PC-3 (cell line): ENCODE measurements at regions not wholly inside any gene's neighbourhood (a gene's known extent, or its start where the extent isn't known, plus 50 kb on each side); places are given as distances from the start of the nearest gene placed in this dataset.

Source experiments
- ATAC-seq: fragments of 200-7000 bp; cut with Tn5 transposase; 2 replicates; pipeline ENCODE4 v1.9.1; 2020; ENCODE audit warnings: mild to moderate bottlenecking, moderate library complexity
- BruUV-seq: library from RNA; stranded (reverse); fragments of 400-500 nt; replicated peaks from 2 replicates; lab custom pipeline; 2021; lab: Mats Ljungman, UMichigan
- CTCF ChIA-PET: fragments of 300-600 bp; sonication (Branson Sonifier 250); formaldehyde crosslinking; loops from one replicate; lab custom pipeline; 2022; ENCODE audit warnings: antibody characterized with exemption; lab: Charles Lee
- POLR2A ChIA-PET: fragments of 300-600 bp; sonication (Branson Sonifier 250); formaldehyde crosslinking; loops from one replicate; lab custom pipeline; 2022; ENCODE audit warnings: antibody characterized with exemption; ENCODE audit not compliant: unreplicated experiment; lab: Charles Lee
- DNase-seq: peaks from one replicate; pipeline ENCODE4 v3.0.0-alpha.2; 2015
- H2AFZ ChIP-seq: fragments of 300-600 bp; sonication (generic); 2 replicates; pipeline ENCODE4 v1.6.0; 2016; ENCODE audit warnings: antibody characterized with exemption, low read length
- H3F3A ChIP-seq: fragments of 300-600 bp; sonication (generic); one replicate; pipeline ENCODE4 v1.6.0; 2017; ENCODE audit warnings: antibody characterized with exemption, low read length, control low read depth, mild to moderate bottlenecking; ENCODE audit not compliant: unreplicated experiment
- H3K27ac ChIP-seq: fragments of 300-600 bp; sonication (generic); 2 replicates; pipeline ENCODE4 v1.5.1; 2016; ENCODE audit warnings: mild to moderate bottlenecking, low read length
- H3K27me3 ChIP-seq: fragments of 300-600 bp; sonication (generic); 2 replicates; pipeline ENCODE4 v1.6.1; 2016; ENCODE audit warnings: low read length, mixed read lengths
- H3K36me3 ChIP-seq: fragments of 300-600 bp; sonication (generic); 2 replicates; pipeline ENCODE4 v1.6.1; 2016; ENCODE audit warnings: low read depth, mixed run types, low read length, mixed read lengths
- H3K4me1 ChIP-seq: fragments of 300-600 bp; sonication (generic); 2 replicates; pipeline ENCODE4 v1.5.1; 2016; ENCODE audit warnings: low read length; ENCODE audit not compliant: insufficient read depth
- H3K4me2 ChIP-seq: fragments of 300-600 bp; sonication (generic); 2 replicates; pipeline ENCODE4 v1.6.0; 2016; ENCODE audit warnings: low read length
- H3K4me3 ChIP-seq: fragments of 300-600 bp; sonication (generic); 2 replicates; pipeline ENCODE4 v1.5.1; 2016; ENCODE audit warnings: mild to moderate bottlenecking, low read length, mixed read lengths
- H3K79me2 ChIP-seq: fragments of 300-600 bp; sonication (generic); 2 replicates; pipeline ENCODE4 v1.6.1; 2017; ENCODE audit warnings: low read length, mixed read lengths
- H3K9ac ChIP-seq: fragments of 300-600 bp; sonication (generic); 2 replicates; pipeline ENCODE4 v1.6.0; 2016; ENCODE audit warnings: mild to moderate bottlenecking, low read length
- H3K9me2 ChIP-seq: fragments of 300-600 bp; sonication (generic); replicated peaks from 2 replicates; pipeline ENCODE4 v1.6.1; 2016; ENCODE audit warnings: mixed run types, low read length, mixed read lengths
- H3K9me3 ChIP-seq: fragments of 300-600 bp; sonication (generic); 2 replicates; pipeline ENCODE4 v1.6.1; 2016; ENCODE audit warnings: low read length, mixed read lengths
- H4K20me1 ChIP-seq: fragments of 300-600 bp; sonication (generic); 2 replicates; pipeline ENCODE4 v1.6.1; 2016; ENCODE audit warnings: low read length, mixed read lengths
- EZH2 ChIP-seq: fragments of 300-600 bp; sonication (generic); IDR thresholded peaks from one replicate; pipeline ENCODE4 v1.6.1; 2017; ENCODE audit warnings: antibody characterized with exemption, mild to moderate bottlenecking, low read length; ENCODE audit not compliant: unreplicated experiment
- EZH2phosphoT487 ChIP-seq: fragments of 300-600 bp; sonication (generic); IDR thresholded peaks from 2 replicates; pipeline ENCODE4 v1.6.1; 2018; ENCODE audit warnings: mild to moderate bottlenecking, antibody characterized with exemption, low read length, borderline replicate concordance
- intact Hi-C: fragments of 100-400 bp; cut with micrococcal nuclease; formaldehyde crosslinking; loops from 2 replicates; pipeline ENCODE4 v1.9.0; 2023
- TF ChIP-seq, protein P1 (sequence below): fragments of 300-600 bp; sonication (generic); conservative IDR thresholded peaks from 2 replicates; pipeline ENCODE4 v1.5.1; 2017; ENCODE audit warnings: antibody characterized with exemption, low read depth, mild to moderate bottlenecking, low read length

DNA sequence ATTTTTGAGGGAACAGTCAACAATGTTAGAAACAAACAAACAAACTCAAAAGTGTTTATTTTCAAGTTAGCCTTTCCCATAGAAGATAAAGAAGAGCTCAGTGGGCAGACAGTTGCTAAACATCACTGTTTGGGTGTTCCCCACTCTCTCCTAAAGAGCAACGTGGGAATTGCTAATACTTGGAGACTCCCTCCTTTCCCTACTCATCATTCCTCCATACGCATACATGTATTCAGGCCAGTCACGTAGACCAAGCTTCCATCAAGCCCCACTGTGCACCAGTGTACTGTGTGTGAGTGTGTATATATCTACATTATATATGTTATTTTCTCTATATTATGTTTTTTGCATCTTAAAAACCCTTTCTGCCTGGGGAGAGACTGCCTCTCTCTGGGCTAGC is 115.0 kb upstream of the EGFLAM start:
- intact Hi-C loops = no loop called here
- Histone ChIP-seq H4K20me1 (no peaks in the 10 kb centered on the region), H3K9me3 (no peaks in the 10 kb centered on the region), H3K9ac (no peak overlapping the region), H3K36me3 (no peaks in the 10 kb centered on the region), H3K79me2 (no peaks in the 10 kb centered on the region), H2AFZ (no peak overlapping the region), H3K9me2 (no peaks in the 10 kb centered on the region), H3K27ac (no peak overlapping the region), H3K4me3 (no peak overlapping the region), H3K27me3 (peaks cover 85% of the 10 kb centered on the region), H3K4me1 (no peaks in the 10 kb centered on the region), H3F3A (no peaks in the 10 kb centered on the region), H3K4me2 (no peak overlapping the region)
- TF ChIP-seq, protein P1, sequence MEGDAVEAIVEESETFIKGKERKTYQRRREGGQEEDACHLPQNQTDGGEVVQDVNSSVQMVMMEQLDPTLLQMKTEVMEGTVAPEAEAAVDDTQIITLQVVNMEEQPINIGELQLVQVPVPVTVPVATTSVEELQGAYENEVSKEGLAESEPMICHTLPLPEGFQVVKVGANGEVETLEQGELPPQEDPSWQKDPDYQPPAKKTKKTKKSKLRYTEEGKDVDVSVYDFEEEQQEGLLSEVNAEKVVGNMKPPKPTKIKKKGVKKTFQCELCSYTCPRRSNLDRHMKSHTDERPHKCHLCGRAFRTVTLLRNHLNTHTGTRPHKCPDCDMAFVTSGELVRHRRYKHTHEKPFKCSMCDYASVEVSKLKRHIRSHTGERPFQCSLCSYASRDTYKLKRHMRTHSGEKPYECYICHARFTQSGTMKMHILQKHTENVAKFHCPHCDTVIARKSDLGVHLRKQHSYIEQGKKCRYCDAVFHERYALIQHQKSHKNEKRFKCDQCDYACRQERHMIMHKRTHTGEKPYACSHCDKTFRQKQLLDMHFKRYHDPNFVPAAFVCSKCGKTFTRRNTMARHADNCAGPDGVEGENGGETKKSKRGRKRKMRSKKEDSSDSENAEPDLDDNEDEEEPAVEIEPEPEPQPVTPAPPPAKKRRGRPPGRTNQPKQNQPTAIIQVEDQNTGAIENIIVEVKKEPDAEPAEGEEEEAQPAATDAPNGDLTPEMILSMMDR = no peak
- TF ChIP-seq EZH2phosphoT487 (no peak), EZH2 (no peak)
- DNase-seq (no peak), ATAC-seq (no peak)
- ChIA-PET CTCF (no interaction called here), POLR2A (no interaction called here)
- no TSS peak for BruUV-seq

DNA sequence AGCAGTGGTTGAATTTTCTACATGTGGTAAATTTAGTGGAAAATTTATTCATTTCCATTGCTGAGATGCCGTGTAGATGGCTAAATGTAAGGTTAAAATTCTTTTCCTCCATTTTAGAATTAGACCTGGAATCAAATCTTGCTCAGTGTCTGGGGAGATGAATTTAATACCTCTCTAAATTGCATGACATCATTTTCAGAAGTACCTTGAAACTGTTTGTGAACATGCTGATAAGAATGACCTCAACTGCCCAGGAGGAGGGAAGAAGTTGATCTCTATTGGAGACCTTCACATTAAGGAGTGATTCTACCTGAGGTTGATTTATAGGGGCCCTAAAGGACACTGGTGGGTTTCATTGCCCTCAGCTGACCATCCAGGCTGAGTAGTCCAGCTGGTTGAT is 116.7 kb upstream of the EGFLAM start:
- POLR2A ChIA-PET = interaction anchor here (0.7 kb wide), 1 partner anchor 12 kb away, joined by 4 read pairs; no protein-coding TSS in a partner anchor
- peaks cover 83% of the 10 kb centered on the region for H3K27me3 ChIP-seq
- no peaks in the 10 kb centered on the region for H3F3A ChIP-seq
- H3K36me3 ChIP-seq = no peaks in the 10 kb centered on the region
- H3K9me3 ChIP-seq = no peaks in the 10 kb centered on the region
- no peak overlapping the region for H3K4me3 ChIP-seq
- ATAC-seq (no peak), DNase-seq (no peak)
- CTCF ChIA-PET = no interaction called here
- intact Hi-C loops = no loop called here
- no peak overlapping the region for H3K4me2 ChIP-seq
- no peak overlapping the region for H3K9ac ChIP-seq
- no peaks in the 10 kb centered on the region for H3K4me1 ChIP-seq
- H3K9me2 ChIP-seq = no peaks in the 10 kb centered on the region
- H3K27ac ChIP-seq = no peak overlapping the region
- no peaks in the 10 kb centered on the region for H4K20me1 ChIP-seq
- no peak overlapping the region for H2AFZ ChIP-seq
- no TSS peak for BruUV-seq
- TF ChIP-seq EZH2phosphoT487 = no peak
- TF ChIP-seq, protein P1 = no peak
- no peak for TF ChIP-seq EZH2
- H3K79me2 ChIP-seq = no peaks in the 10 kb centered on the region

DNA sequence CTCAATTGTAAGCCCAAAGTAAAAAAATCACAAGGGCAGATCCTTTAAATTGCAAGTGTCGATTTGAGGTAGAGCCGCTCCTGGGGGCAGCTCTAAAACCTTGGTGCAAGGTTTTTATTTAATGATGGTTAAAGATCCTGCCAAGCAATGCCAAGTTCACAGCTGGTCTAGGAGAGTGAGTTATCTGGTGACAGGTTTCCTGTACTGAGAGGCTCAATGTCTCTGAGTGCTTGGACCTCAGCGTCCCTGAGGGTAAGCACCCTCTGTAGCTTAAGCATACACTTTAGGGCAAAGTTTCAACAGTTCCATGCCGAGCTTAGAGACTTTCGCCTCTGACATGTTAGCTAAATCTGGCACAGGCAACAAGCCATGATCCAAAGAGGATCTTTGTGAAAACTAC is 119.8 kb upstream of the EGFLAM start:
- Histone ChIP-seq H2AFZ (no peak overlapping the region), H3K4me3 (no peak overlapping the region), H3K27me3 (peaks cover 92% of the 10 kb centered on the region), H3K4me1 (no peaks in the 10 kb centered on the region), H3K9me3 (no peaks in the 10 kb centered on the region), H3K9ac (no peak overlapping the region), H3K27ac (no peak overlapping the region), H3K4me2 (no peak overlapping the region), H3F3A (no peaks in the 10 kb centered on the region), H3K9me2 (no peaks in the 10 kb centered on the region), H3K79me2 (no peaks in the 10 kb centered on the region), H4K20me1 (no peaks in the 10 kb centered on the region), H3K36me3 (no peaks in the 10 kb centered on the region)
- intact Hi-C loops = no loop called here
- CTCF ChIA-PET = no interaction called here
- TF ChIP-seq EZH2 (no peak), EZH2phosphoT487 (no peak)
- TF ChIP-seq, protein P1 = no peak
- DNase-seq = no peak
- POLR2A ChIA-PET = no interaction called here
- no TSS peak for BruUV-seq
- no peak for ATAC-seq
